ENCODE measurements at regions not wholly inside any gene's neighbourhood (a gene's known extent, or its start where the extent isn't known, plus 50 kb on each side); places are given as distances from the start of the nearest gene placed in this dataset.

DNA sequence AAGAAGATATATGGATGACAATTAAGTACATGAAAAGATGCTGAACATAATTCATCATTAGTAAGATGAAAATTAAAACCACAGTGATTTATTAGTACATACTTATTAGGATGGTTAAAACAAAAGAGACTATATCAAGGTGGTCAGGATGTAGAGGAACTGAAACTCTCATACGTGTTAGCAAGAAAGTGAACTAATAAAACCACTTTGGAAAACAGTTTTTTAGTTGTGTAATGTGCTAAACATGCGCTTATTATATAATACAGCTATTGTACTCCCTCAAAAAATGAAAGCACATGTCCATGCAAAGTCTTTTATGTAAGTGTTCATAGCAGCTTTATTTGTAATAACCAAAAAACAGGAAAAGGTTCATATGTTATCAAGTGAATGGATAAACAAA, 89.9 kb upstream of the KCTD8 start:
- TF ChIP-seq USF1 (IDR thresholded peaks at IDR 0.05), result no peak
- TF ChIP-seq YY1 (IDR thresholded peaks at IDR 0.05; ENCODE audit: low read depth), result no peak
- TF ChIP-seq, protein P1, sequence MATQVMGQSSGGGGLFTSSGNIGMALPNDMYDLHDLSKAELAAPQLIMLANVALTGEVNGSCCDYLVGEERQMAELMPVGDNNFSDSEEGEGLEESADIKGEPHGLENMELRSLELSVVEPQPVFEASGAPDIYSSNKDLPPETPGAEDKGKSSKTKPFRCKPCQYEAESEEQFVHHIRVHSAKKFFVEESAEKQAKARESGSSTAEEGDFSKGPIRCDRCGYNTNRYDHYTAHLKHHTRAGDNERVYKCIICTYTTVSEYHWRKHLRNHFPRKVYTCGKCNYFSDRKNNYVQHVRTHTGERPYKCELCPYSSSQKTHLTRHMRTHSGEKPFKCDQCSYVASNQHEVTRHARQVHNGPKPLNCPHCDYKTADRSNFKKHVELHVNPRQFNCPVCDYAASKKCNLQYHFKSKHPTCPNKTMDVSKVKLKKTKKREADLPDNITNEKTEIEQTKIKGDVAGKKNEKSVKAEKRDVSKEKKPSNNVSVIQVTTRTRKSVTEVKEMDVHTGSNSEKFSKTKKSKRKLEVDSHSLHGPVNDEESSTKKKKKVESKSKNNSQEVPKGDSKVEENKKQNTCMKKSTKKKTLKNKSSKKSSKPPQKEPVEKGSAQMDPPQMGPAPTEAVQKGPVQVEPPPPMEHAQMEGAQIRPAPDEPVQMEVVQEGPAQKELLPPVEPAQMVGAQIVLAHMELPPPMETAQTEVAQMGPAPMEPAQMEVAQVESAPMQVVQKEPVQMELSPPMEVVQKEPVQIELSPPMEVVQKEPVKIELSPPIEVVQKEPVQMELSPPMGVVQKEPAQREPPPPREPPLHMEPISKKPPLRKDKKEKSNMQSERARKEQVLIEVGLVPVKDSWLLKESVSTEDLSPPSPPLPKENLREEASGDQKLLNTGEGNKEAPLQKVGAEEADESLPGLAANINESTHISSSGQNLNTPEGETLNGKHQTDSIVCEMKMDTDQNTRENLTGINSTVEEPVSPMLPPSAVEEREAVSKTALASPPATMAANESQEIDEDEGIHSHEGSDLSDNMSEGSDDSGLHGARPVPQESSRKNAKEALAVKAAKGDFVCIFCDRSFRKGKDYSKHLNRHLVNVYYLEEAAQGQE (IDR thresholded peaks at IDR 0.05; ENCODE audit: low read depth), result no peak
- TF ChIP-seq TCF12 (IDR thresholded peaks at IDR 0.05; ENCODE audit: low read depth), result no peak
- no peak for TF ChIP-seq EGR1 (IDR thresholded peaks at IDR 0.05)

GRCh38 chr4:44535981-44536380, 87.4 kb upstream of the KCTD8 start:
- no peak for TF ChIP-seq TEAD4 (IDR thresholded peaks at IDR 0.05)
- TF ChIP-seq ZBTB7A (IDR thresholded peaks at IDR 0.05; ENCODE audit: low read depth), result no peak
- no peak for TF ChIP-seq EGR1 (IDR thresholded peaks at IDR 0.05)
- no peak for TF ChIP-seq FOXM1 (IDR thresholded peaks at IDR 0.05; ENCODE audit: borderline replicate concordance, low read depth)
- TF ChIP-seq, protein P1 (IDR thresholded peaks at IDR 0.05; ENCODE audit: low read depth), result no peak
- TF ChIP-seq CEBPB (IDR thresholded peaks at IDR 0.05), result no peak

DNA sequence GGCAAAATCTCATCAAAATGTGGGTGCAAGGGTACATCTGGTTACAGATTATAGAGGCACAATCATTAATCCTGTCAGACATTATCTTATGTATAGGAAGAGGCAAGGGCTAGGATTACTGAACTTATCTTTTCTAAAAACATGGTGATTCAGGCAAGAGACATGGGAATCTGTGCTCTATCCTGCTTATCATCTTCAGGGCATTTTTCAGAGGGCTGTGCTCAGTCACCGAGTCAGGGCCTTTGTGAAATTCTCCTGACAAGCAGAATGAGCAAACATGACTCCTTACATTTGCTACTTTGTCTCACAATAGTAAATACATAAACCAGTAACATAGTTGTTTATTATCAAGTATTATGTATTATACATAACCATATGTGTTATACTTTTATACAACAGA, 84.2 kb upstream of the KCTD8 start:
- no peak for TF ChIP-seq YY1 (IDR thresholded peaks at IDR 0.05; ENCODE audit: low read depth)
- TF ChIP-seq EP300 (IDR thresholded peaks at IDR 0.05; ENCODE audit: borderline replicate concordance), result no peak
- TF ChIP-seq NFIC (IDR thresholded peaks at IDR 0.05), result no peak
- no peak for TF ChIP-seq ZBTB7A (IDR thresholded peaks at IDR 0.05; ENCODE audit: low read depth)
- TF ChIP-seq, protein P1 (IDR thresholded peaks at IDR 0.05; ENCODE audit: low read depth), result no peak
- TF ChIP-seq TAF1 (IDR thresholded peaks at IDR 0.05; ENCODE audit: low read depth), result no peak
- TF ChIP-seq CEBPB (IDR thresholded peaks at IDR 0.05), result no peak
- TF ChIP-seq RAD21 (IDR thresholded peaks at IDR 0.05; ENCODE audit: low read depth), result no peak
- no peak for TF ChIP-seq TCF12 (IDR thresholded peaks at IDR 0.05; ENCODE audit: low read depth)
- TF ChIP-seq USF1 (IDR thresholded peaks at IDR 0.05), result no peak
- TF ChIP-seq, protein P2, sequence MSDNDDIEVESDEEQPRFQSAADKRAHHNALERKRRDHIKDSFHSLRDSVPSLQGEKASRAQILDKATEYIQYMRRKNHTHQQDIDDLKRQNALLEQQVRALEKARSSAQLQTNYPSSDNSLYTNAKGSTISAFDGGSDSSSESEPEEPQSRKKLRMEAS (IDR thresholded peaks at IDR 0.05), result no peak
- TF ChIP-seq CREB1 (IDR thresholded peaks at IDR 0.05; ENCODE audit: low read depth), result no peak
- TF ChIP-seq FOXM1 (IDR thresholded peaks at IDR 0.05; ENCODE audit: borderline replicate concordance, low read depth), result no peak
- no peak for TF ChIP-seq EGR1 (IDR thresholded peaks at IDR 0.05)
- no peak for TF ChIP-seq TEAD4 (IDR thresholded peaks at IDR 0.05)

DNA sequence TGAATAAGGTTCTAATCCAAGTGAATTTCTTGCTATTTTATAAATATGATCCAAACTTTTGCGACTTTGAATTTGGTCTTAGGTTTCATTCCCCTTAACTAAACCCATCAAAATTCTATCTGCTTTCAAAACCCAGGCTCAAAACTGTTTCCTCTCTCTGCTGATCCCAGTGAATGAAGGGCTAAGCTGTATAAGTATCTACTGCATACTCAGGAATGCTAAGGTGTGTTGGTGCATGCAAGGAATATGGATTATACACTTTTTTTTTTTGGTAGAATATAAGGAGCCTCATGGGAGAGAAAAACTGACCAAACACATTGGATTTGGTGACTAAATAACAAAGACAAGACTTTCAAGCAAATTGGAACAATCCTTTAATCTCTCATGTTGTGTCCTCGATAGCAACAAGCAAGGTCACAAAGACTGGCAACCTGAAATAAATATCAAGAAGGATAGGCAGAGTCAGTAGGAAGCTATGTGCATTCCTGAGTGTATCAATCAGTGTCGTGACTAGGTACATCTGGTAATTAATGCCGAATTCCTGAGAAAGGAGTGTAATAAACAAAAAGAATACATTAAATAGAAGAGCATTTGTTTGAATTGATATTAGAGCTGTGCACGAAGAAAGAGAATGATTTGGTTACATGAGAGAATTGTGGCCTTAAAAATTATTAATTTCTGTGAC, 74.3 kb upstream of the KCTD8 start:
- TF ChIP-seq TAF1 (IDR thresholded peaks at IDR 0.05; ENCODE audit: low read depth) (no peak), TEAD4 (IDR thresholded peaks at IDR 0.05) (peak; percentile 45; the same call in 1 of the 2 replicates)

All from Ishikawa (cell line).